GM18505 (cell line): ENCODE measurements at regions not wholly inside any gene's neighbourhood (a gene's known extent, or its start where the extent isn't known, plus 50 kb on each side); places are given as distances from the start of the nearest gene placed in this dataset.
"Not testable (repeated sequence)": the region's sequence is repeated elsewhere in the genome, so short reads cannot be mapped to it uniquely, and the experiment has no call there.

Experiments
- ATAC-seq: cut with Tn5 transposase; IDR thresholded peaks from one replicate; pipeline ENCODE4 v1.9.1; 2021; ENCODE audit not compliant: unreplicated experiment
- POLR2A ChIP-seq: IDR thresholded peaks from 4 replicates; pipeline ENCODE4 v1.6.1; 2011; ENCODE audit warnings: borderline replicate concordance; ENCODE audit not compliant: insufficient read depth, insufficient read length; ENCODE audit errors: extremely low read depth

DNA sequence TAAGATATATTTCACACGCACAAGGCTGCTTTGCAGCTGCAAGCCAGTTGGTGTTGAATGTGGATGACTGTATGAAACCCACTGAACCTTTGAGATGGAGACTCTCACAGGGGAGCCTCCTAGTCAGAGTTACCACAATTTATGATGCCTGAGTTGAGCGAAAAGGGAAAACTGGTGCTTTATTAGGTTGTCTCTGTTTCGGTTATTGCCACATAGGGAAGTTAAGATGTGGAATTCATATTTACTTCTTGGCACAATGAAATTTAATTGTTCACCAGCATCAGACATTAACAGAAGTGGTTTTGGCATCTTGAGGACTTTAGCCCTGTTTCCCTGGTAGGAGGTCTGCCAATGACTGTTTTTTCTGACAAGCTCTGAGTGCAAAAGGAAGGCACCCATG lies 358.2 kb downstream of the SQOR start:
- TF ChIP-seq POLR2A = no peak
- ATAC-seq = no peak

DNA sequence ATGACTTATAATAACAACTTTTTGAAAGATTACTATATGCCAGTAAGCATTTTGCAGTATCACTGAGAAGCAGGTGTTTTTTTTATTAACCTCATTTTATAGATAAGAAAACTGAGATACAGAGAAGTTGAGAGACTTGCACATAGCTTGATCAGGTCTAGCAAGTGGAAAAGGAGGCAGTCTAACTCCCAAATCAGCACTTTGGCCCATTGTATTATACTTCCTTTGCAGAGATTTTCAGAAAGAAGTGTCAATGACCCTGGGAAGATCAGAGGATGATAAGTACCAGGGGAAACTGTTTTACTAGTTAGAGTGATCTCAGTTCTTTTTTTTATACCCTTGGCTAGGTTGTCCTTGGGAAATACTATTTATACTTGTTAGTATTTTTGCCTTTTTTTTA lies 358.7 kb downstream of the SQOR start:
- no peak for TF ChIP-seq POLR2A
- ATAC-seq = no peak

DNA sequence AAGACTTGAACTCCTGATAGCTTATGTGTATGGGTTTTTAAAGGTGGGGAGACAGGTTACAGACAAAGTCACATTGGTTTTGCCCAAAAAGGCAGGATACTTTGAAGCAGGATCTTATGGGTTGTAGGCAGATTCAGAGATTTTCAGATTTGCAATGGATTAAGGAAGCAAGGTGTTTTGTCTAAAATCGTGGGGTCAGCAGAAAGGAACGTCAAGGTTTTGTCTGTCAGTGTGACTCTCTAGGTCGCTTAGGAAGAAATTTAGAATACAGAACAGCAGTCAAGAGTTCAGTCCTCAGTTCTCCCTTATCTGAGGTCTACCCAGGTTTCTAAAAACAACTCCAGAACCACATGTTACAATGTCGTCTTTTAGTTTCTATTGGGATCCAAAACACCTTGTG lies 361.0 kb downstream of the SQOR start:
- ATAC-seq = no peak
- no peak for TF ChIP-seq POLR2A

DNA sequence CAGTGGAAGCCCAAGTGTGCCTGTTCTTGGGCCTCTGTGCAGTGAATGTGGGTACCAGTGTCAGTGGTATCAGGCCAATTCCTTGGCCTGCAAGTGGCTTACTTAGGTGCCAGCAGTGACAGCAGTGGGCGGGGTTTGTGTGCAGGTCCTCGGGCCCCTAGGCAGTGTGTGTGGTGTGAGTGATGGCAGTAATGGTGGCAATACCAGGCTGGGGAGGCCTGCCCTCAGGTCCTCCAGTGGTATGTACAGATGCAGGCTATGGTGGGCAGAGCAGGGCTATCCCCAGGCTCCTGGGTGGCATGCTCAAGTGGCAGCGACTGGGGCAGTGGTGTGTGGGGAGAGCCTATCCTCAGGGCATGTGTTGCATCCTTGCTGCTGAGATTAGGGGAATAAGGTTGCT lies 379.7 kb downstream of the SQOR start:
- no peak for TF ChIP-seq POLR2A
- ATAC-seq = no peak

DNA sequence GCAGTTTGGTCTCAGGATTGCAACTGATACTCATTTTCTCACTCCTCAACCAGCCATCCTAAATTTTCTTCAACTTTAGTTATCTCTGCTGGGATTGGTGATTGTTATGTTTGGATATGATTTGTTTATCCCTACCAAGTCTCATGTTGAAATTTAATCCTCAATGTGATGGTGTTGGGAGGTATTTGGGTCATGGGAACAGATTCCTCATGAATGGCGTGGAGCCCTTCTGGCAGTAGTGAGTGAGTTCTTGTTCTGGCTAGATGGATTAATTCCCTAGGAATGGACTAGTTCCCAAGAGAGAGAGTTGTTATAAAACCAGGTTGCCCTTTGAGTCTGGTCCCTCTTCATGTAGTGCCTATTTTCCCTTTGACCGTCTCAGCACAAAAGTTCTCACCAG lies 399.9 kb downstream of the SQOR start:
- no peak for ATAC-seq
- no peak for TF ChIP-seq POLR2A

DNA sequence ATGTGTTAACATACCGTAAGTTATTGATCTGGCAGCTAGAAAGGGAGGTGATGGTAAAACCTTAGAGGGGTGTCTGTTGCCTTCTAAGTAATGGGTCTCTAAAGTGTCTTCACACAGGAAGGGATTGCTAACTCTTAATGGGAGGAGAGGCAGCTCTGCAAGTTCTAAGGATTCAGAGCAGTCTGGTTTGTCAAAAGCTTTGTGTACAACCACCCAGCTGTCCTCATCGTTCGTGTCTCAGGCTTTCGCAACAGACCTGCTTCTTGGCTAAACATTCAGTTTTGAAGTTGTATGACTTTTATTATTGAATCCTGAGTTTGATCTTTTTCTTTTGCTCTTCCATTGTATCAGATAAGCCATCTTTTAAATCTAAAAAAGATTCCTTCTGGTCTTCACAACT lies 404.9 kb downstream of the SQOR start:
- no peak for TF ChIP-seq POLR2A
- ATAC-seq = no peak

DNA sequence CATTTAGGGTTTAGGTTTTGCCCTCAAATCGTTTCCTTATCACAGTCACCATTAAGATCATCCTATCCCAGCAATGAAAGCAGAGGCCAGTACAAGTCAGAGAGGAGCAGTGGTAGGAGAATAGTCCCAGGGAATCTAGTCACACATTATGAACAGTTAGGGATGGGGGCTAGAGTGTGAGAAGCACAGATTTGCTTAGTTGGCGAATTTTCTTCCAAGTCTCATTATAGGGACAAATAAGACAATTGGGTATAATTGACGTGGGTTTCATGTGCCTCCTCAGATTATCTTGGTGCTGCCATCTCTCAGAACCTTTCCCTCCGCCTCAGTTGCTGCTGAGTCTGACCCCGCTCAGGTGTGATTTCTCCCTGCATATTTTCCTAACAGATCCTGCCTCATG lies 407.1 kb downstream of the SQOR start:
- no peak for ATAC-seq
- TF ChIP-seq POLR2A = no peak

DNA sequence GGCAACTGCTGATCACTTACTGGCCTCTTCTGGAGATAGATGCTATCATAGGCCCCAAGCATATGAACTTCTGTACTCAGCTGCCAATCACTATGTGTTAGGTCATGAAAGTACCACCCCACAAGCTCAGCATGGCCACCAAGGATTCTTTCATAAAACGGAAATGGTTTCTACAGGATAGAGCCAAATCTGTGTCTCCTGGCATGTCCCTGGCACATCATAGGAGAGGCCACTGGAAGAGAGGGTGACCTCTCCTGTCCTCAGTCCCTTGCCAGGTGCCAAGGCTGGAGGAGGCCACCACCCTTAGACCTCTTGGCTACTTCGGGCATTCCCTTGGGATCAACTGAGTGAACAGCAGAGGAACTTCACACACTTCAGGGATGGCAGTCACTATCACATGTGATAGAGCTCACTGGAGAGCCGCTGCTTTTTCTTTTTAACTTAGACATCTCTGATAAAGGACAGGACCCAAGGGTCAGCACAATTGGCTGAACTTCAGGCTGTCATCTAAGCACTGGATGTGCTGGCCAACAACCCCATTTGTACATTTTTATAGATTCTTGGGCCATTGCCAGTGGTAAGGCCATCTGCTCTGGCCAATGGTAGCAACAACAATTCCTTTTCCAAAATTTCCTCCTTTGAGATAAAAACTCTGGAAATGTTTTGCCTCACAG lies 425.2 kb downstream of the SQOR start:
- no peak for ATAC-seq

DNA sequence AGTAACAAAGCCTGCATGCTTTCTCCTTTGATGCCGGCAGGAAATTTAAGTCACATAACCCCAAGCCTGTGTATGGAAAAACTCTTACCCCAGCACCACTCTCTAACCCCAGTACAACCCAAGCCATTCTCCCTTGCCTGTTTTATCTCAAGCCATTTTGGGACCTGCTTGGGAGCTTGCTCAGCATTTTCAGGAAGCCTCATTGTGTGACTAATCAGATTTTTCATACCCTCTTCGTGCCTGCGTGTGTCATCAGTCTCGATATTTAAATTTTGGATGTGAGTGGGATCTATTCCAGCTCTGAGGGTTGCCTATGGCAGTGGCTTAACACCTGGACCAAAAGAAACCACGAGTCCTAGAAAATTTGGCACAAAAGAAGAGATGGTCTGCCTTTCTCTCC lies 426.2 kb downstream of the SQOR start:
- TF ChIP-seq POLR2A = no peak
- no peak for ATAC-seq

More for the DNA sequence above, 425.2 kb downstream of the SQOR start:
- no peak for TF ChIP-seq POLR2A

DNA sequence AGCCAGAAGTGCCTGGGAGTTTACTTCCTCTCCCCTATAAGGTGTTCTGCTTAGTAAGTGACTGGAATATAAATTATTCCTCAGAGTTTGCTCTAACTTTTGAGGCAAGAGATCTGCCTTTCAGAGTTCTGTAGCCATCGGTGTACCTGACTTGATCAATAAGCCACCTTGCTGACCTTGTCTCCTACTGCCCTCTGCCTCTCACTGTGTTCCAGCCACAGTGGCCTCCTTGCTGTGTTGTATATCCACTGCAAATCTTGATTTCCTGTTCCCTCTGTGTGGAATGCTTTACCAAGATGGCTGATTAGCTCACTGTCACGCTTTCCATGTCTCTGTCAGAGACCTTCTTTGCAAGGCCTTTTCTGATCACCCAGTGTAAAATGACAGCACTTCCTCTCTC lies 442.4 kb downstream of the SQOR start:
- no peak for TF ChIP-seq POLR2A
- ATAC-seq = no peak

DNA sequence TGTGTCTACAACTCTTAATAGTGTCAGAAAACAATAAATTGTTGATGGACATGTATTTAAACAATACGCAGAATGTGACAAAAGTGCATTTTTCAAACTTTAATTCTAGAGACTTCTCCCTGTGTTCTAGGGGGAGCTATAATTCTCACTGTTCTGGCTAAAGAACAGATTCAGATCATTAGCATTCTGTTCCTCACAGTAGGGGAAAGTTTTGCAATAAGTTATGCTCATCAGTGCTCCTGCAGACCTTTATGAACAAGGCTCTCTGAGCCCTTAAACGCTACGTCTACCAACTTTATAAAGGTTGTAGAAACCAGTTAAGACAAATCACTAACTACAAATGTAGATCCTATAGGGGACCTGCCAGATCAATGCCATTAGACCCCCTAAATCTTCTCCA lies 444.2 kb downstream of the SQOR start:
- no peak for ATAC-seq

DNA sequence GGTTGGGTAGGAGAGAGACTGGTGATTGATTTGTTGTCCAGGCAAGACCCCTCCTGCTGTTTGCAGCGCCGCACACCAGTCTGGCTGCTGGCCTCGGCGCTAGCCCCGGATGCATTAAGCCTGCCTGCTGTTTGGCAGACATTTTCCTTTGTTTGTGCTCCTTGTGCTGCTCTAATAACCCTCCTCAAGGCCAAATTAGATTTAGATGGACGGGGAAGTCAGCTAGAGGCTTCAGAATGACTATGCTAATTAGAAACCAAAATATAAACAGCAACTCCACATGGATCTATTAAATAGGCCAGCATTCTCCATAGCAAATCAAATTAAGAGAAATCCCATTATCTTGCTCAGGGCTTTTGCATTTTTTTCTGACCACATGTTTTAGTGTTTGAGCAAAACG lies 445.2 kb downstream of the SQOR start:
- no peak for ATAC-seq
- no peak for TF ChIP-seq POLR2A

More for the DNA sequence above, 444.2 kb downstream of the SQOR start:
- no peak for TF ChIP-seq POLR2A

DNA sequence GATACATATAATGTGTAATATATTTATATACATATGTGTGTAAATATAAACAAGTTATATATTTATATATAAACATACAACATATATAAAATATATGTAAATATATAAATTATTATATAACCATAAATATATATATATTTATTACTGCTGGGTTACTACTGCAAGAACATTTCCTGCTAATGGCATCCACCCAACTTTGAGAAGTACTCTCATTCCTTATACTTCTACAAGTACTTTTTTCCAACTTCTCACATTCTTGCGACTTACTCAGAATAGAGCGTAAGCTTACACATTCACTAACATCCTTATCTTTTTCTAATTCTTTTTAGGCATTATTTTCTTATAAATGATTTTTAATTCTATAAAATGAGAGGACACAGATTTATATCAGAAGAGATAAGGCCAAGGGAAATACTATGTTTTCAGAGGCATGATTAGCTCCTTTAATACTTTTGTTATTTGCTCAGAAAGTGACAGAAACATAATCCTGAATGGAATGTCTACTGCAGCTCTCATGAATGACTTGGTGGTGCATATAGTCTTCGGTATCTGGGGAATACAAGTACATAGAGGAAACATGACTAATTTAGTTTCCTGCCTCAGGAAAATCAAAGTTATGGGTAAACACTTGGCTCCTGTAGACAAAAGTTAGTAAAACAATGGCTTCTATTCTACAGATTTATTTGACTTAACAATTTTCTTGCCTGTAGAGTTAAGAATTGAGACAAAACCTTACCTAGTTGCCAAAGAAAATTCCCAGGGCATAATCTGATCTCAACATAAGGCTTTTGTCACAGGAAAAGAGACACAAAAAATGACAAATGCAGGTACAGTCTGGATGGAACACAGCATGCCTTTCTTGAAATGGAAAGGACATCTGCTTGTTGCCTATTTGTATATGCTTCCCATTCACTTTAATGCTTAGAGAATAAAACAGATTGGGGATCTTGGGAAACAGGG lies 453.9 kb downstream of the SQOR start:
- no peak for TF ChIP-seq POLR2A
- ATAC-seq = no peak

DNA sequence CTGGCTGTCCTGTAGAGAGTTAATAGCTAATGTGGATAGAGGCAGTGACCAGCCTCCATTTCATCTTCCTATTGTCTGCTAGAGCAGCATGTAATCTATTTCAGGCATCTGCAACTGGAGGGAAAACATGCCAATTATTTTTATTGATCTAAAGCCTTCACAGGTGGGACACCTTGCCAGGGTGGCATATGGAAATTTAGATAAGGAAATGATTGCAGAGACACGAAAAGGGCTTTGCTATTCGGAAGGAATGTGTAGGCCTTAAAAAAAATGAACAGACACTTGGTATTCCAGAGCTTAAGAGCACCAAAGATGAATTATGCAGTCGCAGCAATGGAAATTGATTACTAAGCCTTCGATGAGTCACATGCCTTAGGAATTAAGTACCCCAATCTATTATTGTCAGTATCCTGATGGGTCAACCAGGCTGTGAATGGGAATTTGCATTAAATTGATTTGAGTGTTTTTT lies 454.7 kb downstream of the SQOR start:
- ATAC-seq = no peak
- no peak for TF ChIP-seq POLR2A

DNA sequence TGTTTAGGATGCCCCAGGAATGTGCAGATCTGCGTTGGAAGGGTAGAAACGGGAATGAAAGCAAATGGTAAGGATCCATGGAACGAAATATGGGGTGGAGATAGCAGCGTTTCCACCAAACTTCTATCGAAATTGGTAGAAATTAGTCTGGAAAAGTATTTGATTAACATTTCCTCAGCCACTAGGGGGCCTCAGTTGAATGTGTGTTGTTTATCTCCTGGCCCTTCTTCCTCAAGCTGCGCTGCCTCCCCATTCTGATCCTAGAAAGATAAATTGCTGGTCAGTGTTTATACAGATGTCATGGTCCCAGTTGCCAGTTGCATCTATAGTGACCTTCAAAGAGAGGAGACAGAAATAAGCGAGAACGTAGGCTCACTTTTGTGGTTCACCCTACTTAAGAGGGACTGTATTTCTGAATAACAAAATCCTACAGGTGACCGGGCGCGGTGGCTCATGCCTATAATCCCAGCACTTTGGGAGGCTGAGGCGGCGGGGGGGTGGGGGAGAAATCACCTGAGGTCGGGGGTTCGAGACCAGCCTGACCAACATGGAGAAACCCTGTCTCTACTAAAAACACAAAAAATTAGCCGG lies 457.1 kb downstream of the SQOR start:
- ATAC-seq = no peak
- no peak for TF ChIP-seq POLR2A

DNA sequence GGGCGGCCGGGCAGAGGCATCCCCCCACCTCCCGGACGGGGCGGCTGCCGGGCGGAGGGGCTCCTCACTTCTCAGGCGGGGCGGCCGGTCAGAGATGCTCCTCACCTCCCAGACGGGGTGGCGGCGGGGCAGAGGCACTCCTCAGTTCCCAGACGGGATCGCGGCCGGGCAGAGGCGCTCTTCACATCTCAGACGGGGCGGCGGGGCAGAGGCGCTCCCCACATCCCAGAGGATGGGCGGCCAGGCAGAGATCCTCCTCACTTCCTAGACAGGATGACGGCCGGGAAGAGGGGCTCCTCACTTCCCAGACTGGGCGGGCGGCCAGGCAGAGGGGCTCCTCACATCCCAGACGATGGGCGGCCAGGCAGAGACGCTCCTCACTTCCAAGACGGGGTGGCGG lies 463.2 kb downstream of the SQOR start:
- not testable (repeated sequence) for ATAC-seq
